H1 (cell line): ENCODE measurements at regions not wholly inside any gene's neighbourhood (a gene's known extent, or its start where the extent isn't known, plus 50 kb on each side); places are given as distances from the start of the nearest gene placed in this dataset.

Experiments used
- BACH1 ChIP-seq: IDR thresholded peaks from 2 replicates; pipeline ENCODE4 v1.6.1; 2012; ENCODE audit warnings: low read length, improper control_type of control experiment
- BRCA1 ChIP-seq: IDR thresholded peaks from 2 replicates; pipeline ENCODE4 v1.6.1; 2012; ENCODE audit warnings: low read depth, low read length, improper control_type of control experiment
- CBX8 ChIP-seq: fragments of 300-800, 300-1000 bp; sonication (generic); IDR thresholded peaks from 2 replicates; pipeline ENCODE4 v1.7.1; 2016; ENCODE audit warnings: low read depth, low read length, borderline replicate concordance
- RNF2 ChIP-seq: fragments of 200-900, 300-1000 bp; sonication (generic); IDR thresholded peaks from 2 replicates; pipeline ENCODE4 v1.7.1; 2016; ENCODE audit warnings: borderline replicate concordance, low read depth, mild to moderate bottlenecking, antibody characterized with exemption, low read length; ENCODE audit not compliant: poor library complexity, severe bottlenecking; ENCODE audit errors: missing control alignments
- SAP30 ChIP-seq: fragments of 300-600 bp; sonication (generic); IDR thresholded peaks from 2 replicates; pipeline ENCODE4 v1.7.1; 2012; ENCODE audit warnings: low read length, moderate library complexity, mild to moderate bottlenecking, inconsistent platforms; ENCODE audit not compliant: insufficient read depth, insufficient replicate concordance
- SUZ12 ChIP-seq: fragments of 200-600 bp; sonication (generic); IDR thresholded peaks from 2 replicates; pipeline ENCODE4 v1.6.1; 2012; ENCODE audit warnings: mild to moderate bottlenecking, inconsistent platforms, low read length, moderate library complexity, mixed read lengths
- TF ChIP-seq, protein P1 (sequence below), 3 experiments: IDR thresholded peaks; 1 replicate in 2 of 3; 2 replicates in 1 of 3; pipeline versions ENCODE4 v1.5.1 to v1.6.1; 2011; ENCODE audit warnings: low read length in 3 of 3, mild to moderate bottlenecking in 3 of 3, inconsistent platforms in 2 of 3, low read depth in 1 of 3, moderate library complexity in 1 of 3; ENCODE audit not compliant: insufficient read depth in 1 of 3; ENCODE audit errors: control extremely low read depth in 1 of 3

DNA sequence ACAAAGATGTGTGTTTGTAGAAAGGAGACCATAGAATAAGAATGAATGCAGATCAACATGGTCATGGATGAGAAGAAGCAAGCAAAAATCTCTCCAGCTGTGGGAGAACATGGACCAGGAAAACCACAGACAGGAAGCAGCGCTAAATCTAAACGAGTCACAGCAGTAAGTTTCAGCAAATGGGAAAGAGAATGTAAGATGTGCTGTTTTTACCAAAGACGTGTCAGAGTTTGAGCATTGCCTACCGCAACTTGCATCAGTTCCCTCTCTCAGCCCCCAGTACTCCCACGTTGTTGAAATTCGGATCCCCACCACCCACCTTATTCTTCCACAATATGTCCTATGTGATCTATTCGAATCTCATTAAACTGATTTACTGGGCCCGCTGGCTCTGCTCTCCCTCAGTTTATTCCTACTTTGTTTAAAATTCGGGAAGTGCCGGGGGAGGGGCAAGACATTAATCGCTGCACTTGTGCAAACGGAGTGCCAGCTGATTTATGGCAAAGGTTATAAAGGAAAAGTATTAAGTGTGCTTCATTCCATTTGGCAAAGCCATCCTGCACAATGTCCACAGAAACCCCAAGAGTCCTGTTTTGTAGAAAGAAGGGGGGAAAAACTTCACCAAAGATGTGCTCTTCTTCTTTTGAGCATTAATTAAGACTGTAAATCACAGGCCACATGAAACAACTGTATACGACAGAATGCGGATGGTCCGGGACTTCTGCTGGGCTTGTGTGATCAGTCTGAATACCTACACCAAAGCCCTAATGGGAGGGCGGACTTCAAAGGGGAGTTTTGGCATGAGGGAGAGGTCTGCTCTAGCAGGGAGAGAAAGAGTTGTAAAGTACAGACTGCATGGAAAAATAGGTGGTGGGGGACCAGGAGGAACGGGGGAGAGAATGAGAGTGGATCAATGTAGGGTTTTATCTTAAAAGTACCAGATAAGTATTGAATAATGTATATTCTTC, 59.1 kb upstream of the PRDM1 start:
- TF ChIP-seq BRCA1 (no peak), SAP30 (no peak), BACH1 (no peak), CBX8 (no peak), RNF2 (no peak), SUZ12 (no peak)
- TF ChIP-seq, protein P1, sequence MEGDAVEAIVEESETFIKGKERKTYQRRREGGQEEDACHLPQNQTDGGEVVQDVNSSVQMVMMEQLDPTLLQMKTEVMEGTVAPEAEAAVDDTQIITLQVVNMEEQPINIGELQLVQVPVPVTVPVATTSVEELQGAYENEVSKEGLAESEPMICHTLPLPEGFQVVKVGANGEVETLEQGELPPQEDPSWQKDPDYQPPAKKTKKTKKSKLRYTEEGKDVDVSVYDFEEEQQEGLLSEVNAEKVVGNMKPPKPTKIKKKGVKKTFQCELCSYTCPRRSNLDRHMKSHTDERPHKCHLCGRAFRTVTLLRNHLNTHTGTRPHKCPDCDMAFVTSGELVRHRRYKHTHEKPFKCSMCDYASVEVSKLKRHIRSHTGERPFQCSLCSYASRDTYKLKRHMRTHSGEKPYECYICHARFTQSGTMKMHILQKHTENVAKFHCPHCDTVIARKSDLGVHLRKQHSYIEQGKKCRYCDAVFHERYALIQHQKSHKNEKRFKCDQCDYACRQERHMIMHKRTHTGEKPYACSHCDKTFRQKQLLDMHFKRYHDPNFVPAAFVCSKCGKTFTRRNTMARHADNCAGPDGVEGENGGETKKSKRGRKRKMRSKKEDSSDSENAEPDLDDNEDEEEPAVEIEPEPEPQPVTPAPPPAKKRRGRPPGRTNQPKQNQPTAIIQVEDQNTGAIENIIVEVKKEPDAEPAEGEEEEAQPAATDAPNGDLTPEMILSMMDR (IDR thresholded peaks at IDR 0.05; ENCODE audit: control extremely low read depth in 1 of 3, insufficient read depth in 1 of 3, low read depth in 1 of 3, low read length in 3 of 3): no peak
